GM19324 (cell line): ENCODE measurements at regions not wholly inside any gene's neighbourhood (a gene's known extent, or its start where the extent isn't known, plus 50 kb on each side); places are given as distances from the start of the nearest gene placed in this dataset.
"Not testable (repeated sequence)": the region's sequence is repeated elsewhere in the genome, so short reads cannot be mapped to it uniquely, and the experiment has no call there.

Experiments used
- ATAC-seq: cut with Tn5 transposase; IDR thresholded peaks from one replicate; pipeline ENCODE4 v1.9.1; 2021; ENCODE audit warnings: mild to moderate bottlenecking, moderate library complexity; ENCODE audit not compliant: unreplicated experiment, low FRiP score

- ATAC-seq = no peak
Observed at GRCh38 chr4:65007841-65008439, 598.7 kb upstream of the TECRL start.

GRCh38 chr4:64975177-64975576 lies 565.9 kb upstream of the TECRL start:
- no peak for ATAC-seq

DNA sequence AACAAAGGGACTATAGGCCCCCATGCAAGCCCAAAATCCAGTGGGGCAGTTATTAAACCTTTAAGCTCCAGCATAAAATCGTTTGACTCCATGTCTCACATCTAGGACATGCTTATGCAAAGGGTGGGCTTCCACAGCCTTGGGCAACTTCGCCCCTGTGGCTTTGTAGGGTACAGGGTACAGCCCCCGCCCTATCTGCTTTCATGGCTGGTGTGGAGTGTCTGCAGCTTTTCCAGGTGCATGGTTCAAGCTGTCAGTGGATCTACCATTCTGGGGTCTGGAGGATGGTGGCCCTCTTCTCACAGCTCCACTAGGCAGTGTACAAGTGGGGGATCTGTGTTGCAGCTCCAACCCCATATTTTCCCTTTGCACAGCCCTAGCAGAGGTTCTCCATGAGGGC lies 559.8 kb upstream of the TECRL start:
- no peak for ATAC-seq

GRCh38 chr4:64967286-64967685 lies 558.0 kb upstream of the TECRL start:
- no peak for ATAC-seq

DNA sequence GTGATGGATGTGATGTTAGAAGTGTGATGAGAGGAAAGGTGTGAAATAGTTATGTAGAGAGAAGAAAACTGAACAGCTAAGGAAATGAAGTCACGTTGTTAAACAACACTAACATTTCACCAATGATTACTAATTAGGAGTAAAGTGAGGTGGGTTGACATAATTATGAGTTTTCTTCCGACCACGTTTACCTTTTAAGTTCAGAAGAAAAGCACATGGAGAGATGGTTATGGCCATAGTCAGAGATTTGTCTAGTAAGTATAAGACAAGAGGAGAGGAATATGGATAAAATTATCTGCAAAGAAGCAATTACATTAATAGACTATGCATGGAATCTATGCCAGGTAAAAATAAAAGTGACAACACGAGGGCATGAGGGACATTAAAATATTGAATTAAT lies 551.3 kb upstream of the TECRL start:
- ATAC-seq = no peak

GRCh38 chr4:64940698-64941097 lies 531.4 kb upstream of the TECRL start:
- ATAC-seq = no peak

GRCh38 chr4:64935469-64936001 lies 526.3 kb upstream of the TECRL start:
- no peak for ATAC-seq

GRCh38 chr4:64911846-64912245 lies 502.6 kb upstream of the TECRL start:
- no peak for ATAC-seq

- ATAC-seq = no peak
Observed at GRCh38 chr4:64903986-64904385, 494.7 kb upstream of the TECRL start.

- ATAC-seq = no peak
Observed at GRCh38 chr4:64899563-64899962, 490.3 kb upstream of the TECRL start.

DNA sequence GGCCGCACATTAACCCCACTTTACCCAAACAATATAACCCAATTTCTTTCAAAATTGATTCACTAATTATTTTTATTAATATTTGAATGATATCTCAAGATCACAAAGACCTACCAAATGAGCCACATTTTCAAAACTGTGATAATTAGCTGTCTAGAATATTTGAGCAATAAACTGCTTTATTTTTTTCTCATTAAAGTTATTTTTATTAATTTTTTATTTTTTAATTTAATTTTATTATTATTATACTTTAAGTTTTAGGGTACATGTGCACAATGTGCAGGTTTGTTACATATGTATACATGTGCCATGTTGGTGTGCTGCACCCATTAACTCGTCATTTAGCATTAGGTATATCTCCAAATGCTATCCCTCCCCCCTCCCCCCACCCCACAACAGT lies 489.8 kb upstream of the TECRL start:
- not testable (repeated sequence) for ATAC-seq

GRCh38 chr4:64897683-64898082 lies 488.4 kb upstream of the TECRL start:
- ATAC-seq = no peak

- no peak for ATAC-seq
Observed at GRCh38 chr4:64895031-64895430, 485.8 kb upstream of the TECRL start.

DNA sequence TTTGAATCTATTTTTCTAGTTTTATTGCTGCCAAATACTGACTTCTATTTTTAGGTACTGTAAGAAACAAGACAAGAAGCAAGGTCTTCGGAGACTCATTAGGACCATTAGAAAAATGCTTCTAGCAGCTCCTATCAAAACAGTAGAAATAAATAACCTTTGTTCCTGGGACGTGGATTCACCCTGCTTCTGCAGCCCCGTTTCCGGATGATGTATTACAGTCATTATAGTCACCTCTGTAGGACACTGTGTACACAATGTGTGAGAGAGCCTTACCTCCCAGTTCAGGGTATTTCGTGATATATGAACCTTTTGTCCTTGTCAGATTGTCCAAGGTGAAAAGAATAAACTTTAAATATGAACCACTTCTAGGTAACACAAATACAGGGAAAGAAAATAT lies 484.0 kb upstream of the TECRL start:
- no peak for ATAC-seq

DNA sequence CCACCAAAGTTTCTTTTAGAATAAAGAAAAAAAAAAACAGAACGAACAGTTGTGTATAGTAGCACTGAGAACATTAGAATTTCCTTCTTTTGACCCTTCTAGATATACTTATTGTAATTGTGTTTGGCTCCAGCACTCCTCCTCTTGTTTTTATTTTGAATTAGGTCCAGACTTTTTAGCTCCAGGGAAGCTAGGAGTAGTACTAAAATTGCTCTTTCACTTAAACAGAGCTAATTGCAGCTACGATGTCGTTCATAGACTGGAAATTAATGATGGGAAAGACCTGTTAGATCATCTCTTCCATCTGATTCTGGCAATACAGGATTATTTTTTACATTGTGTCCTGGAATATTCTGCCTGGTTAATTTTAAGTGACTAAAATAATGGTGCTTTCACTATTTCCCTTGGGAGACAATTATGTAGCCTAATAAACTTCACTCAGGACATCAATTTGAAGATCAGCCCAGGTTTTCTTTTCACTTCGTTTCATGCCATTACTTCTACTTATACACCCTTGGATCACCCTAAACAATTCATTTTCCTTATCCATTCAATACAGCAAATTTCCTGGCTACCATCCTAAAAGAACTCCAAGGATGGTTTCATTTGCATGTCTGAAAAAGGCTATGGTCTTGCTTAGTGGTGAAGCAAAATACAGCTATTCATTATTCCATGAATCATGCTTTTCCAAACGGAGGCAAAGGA lies 480.8 kb upstream of the TECRL start:
- ATAC-seq = no peak

- ATAC-seq = no peak
Observed at GRCh38 chr4:64883087-64883807, 474.0 kb upstream of the TECRL start.

DNA sequence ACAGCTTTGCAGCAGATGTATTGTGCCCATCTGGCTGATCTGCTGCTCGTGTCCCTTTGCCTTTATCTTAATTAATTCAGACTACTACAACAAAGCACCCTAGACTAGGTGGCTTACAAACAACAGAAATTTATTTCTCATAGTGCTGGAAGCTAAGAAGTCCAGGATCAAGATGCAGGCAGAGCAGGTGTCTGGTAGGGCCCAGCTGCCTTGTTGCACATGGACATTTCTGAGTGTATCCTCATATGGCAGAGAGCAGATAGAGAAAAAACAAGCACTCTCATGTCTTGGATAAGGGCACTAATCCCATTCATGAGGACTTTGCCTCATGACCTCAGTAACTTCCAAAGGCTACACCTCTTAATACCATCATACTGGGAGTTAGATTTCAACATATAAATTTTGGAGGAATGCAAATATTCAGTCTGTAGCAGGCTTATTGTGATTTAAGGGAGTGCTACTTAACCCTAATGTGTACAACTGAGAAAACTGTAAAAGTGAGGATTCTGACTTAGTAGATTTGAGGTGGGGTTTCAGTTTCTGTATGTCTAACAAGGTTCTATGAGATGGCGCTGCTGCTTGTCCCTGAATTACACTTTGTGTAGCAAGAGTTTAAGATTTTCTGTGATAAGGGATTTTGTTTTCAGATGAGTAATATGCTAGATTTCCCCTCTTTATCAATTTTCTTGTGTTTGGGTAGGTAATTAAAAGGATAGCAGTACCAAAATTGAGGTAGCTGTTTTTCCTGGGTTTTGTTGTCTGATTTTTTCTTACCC lies 473.2 kb upstream of the TECRL start:
- no peak for ATAC-seq

DNA sequence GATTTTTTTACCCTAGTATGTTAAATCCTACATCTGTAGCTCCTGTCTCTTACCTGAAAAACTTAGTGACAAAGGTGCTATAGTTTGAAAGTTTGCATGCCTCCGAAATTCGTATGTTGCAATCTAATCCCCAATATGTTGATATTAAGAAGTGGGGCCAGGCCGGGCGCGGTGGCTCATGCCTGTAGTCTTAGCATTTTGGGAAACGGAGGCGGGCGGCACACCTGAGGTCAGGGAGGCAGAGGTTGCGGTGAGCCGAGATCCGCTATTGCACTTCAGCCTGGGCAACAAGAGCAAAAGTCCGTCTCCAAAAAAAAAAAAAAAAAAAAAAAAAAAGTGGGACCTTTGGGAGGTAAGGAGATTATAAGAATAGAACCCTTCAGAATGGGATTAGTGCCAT lies 471.3 kb upstream of the TECRL start:
- ATAC-seq = no peak

DNA sequence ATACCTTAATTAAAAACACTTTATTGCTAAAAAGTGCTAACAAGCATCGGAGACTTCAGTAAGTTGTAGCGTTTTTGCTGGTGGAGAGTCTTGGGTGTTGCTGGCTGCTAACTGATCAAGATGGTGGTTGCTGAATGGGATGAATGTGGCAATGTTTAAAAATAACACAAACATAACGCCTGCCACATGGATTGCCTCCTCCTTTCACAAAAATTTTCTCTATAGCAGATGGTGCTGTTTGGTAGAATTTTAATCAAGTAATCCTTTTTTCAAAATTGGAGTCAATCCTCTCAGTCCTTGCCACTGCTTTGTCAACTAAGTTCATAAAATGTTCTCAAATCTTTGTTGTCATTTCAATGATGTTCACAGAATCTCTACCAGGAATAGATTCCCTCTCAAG lies 466.8 kb upstream of the TECRL start:
- ATAC-seq = no peak

GRCh38 chr4:64870558-64870957 lies 461.3 kb upstream of the TECRL start:
- no peak for ATAC-seq

DNA sequence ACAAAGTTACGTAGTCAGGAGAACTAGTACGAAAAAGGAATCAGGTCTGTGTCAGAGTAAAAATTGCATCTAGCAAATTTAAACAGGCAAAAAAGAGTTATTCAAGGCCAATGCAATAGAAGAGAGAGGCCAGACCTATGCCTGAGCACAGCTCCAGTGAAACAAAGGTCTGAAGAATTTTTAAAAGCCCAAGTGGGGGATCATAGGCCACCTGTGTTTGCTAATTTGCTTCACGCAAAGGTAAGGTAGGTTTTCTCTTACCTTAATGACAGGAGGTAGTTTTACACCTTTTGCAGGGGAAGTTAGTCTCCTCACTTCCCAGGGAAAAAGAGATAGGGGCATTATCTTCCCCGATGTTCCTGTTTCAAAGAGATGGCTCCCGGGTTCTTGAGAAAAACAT lies 448.6 kb upstream of the TECRL start:
- ATAC-seq = no peak
